HepG2 (cell line): ENCODE measurements at regions not wholly inside any gene's neighbourhood (a gene's known extent, or its start where the extent isn't known, plus 50 kb on each side); places are given as distances from the start of the nearest gene placed in this dataset.

Experiments
- ATAC-seq: fragments of 200-7000 bp; cut with Tn5 transposase; 3 replicates; pipeline ENCODE4 v1.9.1; 2020; ENCODE audit warnings: mild to moderate bottlenecking, moderate library complexity
- BruUV-seq: library from RNA; stranded (reverse); fragments of 400-500 nt; replicated peaks from 2 replicates; lab custom pipeline; 2021; lab: Mats Ljungman, UMichigan
- CTCF ChIA-PET: fragments of 300-600 bp; formaldehyde crosslinking; extraction: SDS; loops from one replicate; lab custom pipeline; 2021; ENCODE audit warnings: low total read pairs, inconsistent platforms, low intra/inter-chr PET ratio; lab: Yijun Ruan, JAX
- POLR2A ChIA-PET: fragments of 350-600 bp; sonication (Branson Sonifier 250); formaldehyde crosslinking; loops from one replicate; lab custom pipeline; 2020; ENCODE audit warnings: antibody characterized with exemption, inconsistent platforms; lab: Yijun Ruan, JAX
- DNase-seq: peaks from one replicate; pipeline ENCODE4 v3.0.0-alpha.2; 2015; ENCODE audit warnings: low spot score
- FAIRE-seq: peaks from 3 replicates; lab custom pipeline; 2011; peaks lifted over from hg19 to GRCh38; lab: Jason Lieb, UNC
- H2AFZ ChIP-seq: one replicate; pipeline ENCODE4 v1.6.1; 2011; ENCODE audit warnings: low read length, inconsistent platforms
- H3K27ac ChIP-seq: fragments of 300-600 bp; 3 replicates; pipeline ENCODE4 v1.8.0; 2011; ENCODE audit warnings: mixed run types, mild to moderate bottlenecking, mixed read lengths, low read length, inconsistent platforms; ENCODE audit not compliant: insufficient read depth; ENCODE audit errors: extremely low read length
- H3K27me3 ChIP-seq, 2 experiments: fragments of 200-600 bp in 1 of 2; 2 replicates in 1 of 2; 3 replicates in 1 of 2; pipeline versions ENCODE4 v1.6.0 to v1.8.0; 2011; ENCODE audit warnings: low read length in 2 of 2, mild to moderate bottlenecking in 2 of 2, moderate library complexity in 2 of 2, inconsistent platforms in 1 of 2; ENCODE audit not compliant: insufficient read depth in 2 of 2, control insufficient read depth in 1 of 2
- H3K36me3 ChIP-seq, 2 experiments: fragments of 200-600 bp in 1 of 2; replicated peaks in 1 of 2; 2 replicates in 1 of 2; 3 replicates in 1 of 2; pipeline versions ENCODE4 v1.5.1 to v1.8.0; 2011; ENCODE audit warnings: low read length in 2 of 2, inconsistent platforms in 1 of 2; ENCODE audit not compliant: insufficient read depth in 2 of 2, control insufficient read depth in 1 of 2
- H3K4me1 ChIP-seq: 2 replicates; pipeline ENCODE4 v1.5.1; 2012; ENCODE audit warnings: low read length, inconsistent platforms; ENCODE audit not compliant: insufficient read depth
- H3K4me2 ChIP-seq: 2 replicates; pipeline ENCODE4 v1.6.0; 2011; ENCODE audit warnings: low read depth, low read length, inconsistent platforms
- H3K4me3 ChIP-seq, 3 experiments: fragments of 200-600 bp in 1 of 3; sonication (generic), shearing (Covaris generic) in 1 of 3; replicated peaks in 1 of 3; 2 replicates each; pipeline ENCODE4 v1.5.1; 2011 to 2016; ENCODE audit warnings: low read length in 3 of 3, inconsistent platforms in 2 of 3, low read depth in 2 of 3, mild to moderate bottlenecking in 2 of 3, control low read depth in 1 of 3, mixed read lengths in 1 of 3; ENCODE audit not compliant: insufficient read depth in 1 of 3
- H3K79me2 ChIP-seq: one replicate; pipeline ENCODE4 v1.6.1; 2011; ENCODE audit warnings: low read length, inconsistent platforms; ENCODE audit not compliant: insufficient read depth
- H3K9ac ChIP-seq: 2 replicates; pipeline ENCODE4 v1.6.0; 2011; ENCODE audit warnings: mild to moderate bottlenecking, low read depth, low read length, inconsistent platforms; ENCODE audit not compliant: insufficient read depth
- H3K9me3 ChIP-seq: 2 replicates; pipeline ENCODE4 v1.5.1; 2012; ENCODE audit warnings: mild to moderate bottlenecking, low read length
- H4K20me1 ChIP-seq: 2 replicates; pipeline ENCODE4 v1.6.0; 2011; ENCODE audit warnings: inconsistent platforms, mild to moderate bottlenecking, low read length, moderate library complexity; ENCODE audit not compliant: insufficient read depth
- ATF1 ChIP-seq: IDR thresholded peaks from 2 replicates; pipeline ENCODE4 v1.6.1; 2016; ENCODE audit warnings: mild to moderate bottlenecking, control low read depth
- CCAR2 ChIP-seq: fragments of 200-400 bp; formaldehyde crosslinking; optimal IDR thresholded peaks from 2 replicates; pipeline ENCODE3; 2018; ENCODE audit warnings: low read depth, mild to moderate bottlenecking, low read length, moderate library complexity
- CHD2 ChIP-seq: IDR thresholded peaks from 2 replicates; pipeline ENCODE4 v1.6.1; 2011; ENCODE audit warnings: low read depth, low read length, improper control_type of control experiment
- DNMT1 ChIP-seq: sonication (generic); formaldehyde crosslinking; IDR thresholded peaks from 2 replicates; pipeline ENCODE4 v1.5.1; 2020; ENCODE audit warnings: mild to moderate bottlenecking, missing genetic modification reagents
- HDAC2 ChIP-seq: sonication (generic); formaldehyde crosslinking; IDR thresholded peaks from 2 replicates; pipeline ENCODE4 v1.4.0; 2020; ENCODE audit warnings: missing genetic modification reagents
- HIVEP1 ChIP-seq: sonication (generic); formaldehyde crosslinking; IDR thresholded peaks from 2 replicates; pipeline ENCODE4 v1.4.0; 2020; ENCODE audit warnings: mild to moderate bottlenecking, missing genetic modification reagents
- HNRNPK ChIP-seq: fragments of 200-400 bp; formaldehyde crosslinking; IDR thresholded peaks from 2 replicates; pipeline ENCODE4 v1.6.1; 2018; ENCODE audit warnings: low read length, low read depth, moderate library complexity, mild to moderate bottlenecking; ENCODE audit not compliant: poor library complexity, severe bottlenecking
- KLF9 ChIP-seq: IDR thresholded peaks from 2 replicates; pipeline ENCODE4 v1.6.1; 2016; ENCODE audit warnings: low read depth
- MTA1 ChIP-seq: sonication (generic); formaldehyde crosslinking; IDR thresholded peaks from 2 replicates; pipeline ENCODE4 v1.4.0; 2020; ENCODE audit warnings: missing genetic modification reagents, mild to moderate bottlenecking, borderline replicate concordance
- MYNN ChIP-seq: sonication (generic); formaldehyde crosslinking; IDR thresholded peaks from 2 replicates; pipeline ENCODE4 v1.4.0; 2020; ENCODE audit warnings: mild to moderate bottlenecking, low read depth, missing genetic modification reagents
- TBX3 ChIP-seq: fragments of 450-650 bp; IDR thresholded peaks from 2 replicates; pipeline ENCODE4 v1.6.1; 2017; ENCODE audit warnings: antibody characterized with exemption, mild to moderate bottlenecking, inconsistent platforms, borderline replicate concordance
- YY1 ChIP-seq: IDR thresholded peaks from 2 replicates; pipeline ENCODE4 v1.6.1; 2011; ENCODE audit warnings: low read length, low read depth, moderate library complexity, mild to moderate bottlenecking; ENCODE audit not compliant: insufficient read depth, insufficient replicate concordance
- ZNF251 ChIP-seq: sonication (generic); formaldehyde crosslinking; IDR thresholded peaks from 2 replicates; pipeline ENCODE4 v1.9.0; 2021; ENCODE audit warnings: mild to moderate bottlenecking, missing genetic modification reagents
- ZNF282 ChIP-seq: fragments of 450-650 bp; IDR thresholded peaks from 2 replicates; pipeline ENCODE4 v1.6.1; 2018; ENCODE audit not compliant: partially characterized antibody
- ZNF329 ChIP-seq: sonication (generic); formaldehyde crosslinking; IDR thresholded peaks from 2 replicates; pipeline ENCODE4 v1.9.0; 2021; ENCODE audit warnings: low read depth, mild to moderate bottlenecking, missing genetic modification reagents
- ZNF720 ChIP-seq: sonication (generic); formaldehyde crosslinking; IDR thresholded peaks from 2 replicates; pipeline ENCODE4 v1.4.0; 2020; ENCODE audit warnings: missing genetic modification reagents
- ZNF768 ChIP-seq: sonication (generic); formaldehyde crosslinking; IDR thresholded peaks from 2 replicates; pipeline ENCODE4 v1.4.0; 2020; ENCODE audit warnings: missing genetic modification reagents
- ZNF878 ChIP-seq: sonication (generic); formaldehyde crosslinking; IDR thresholded peaks from 2 replicates; pipeline ENCODE4 v1.8.1; 2023; ENCODE audit warnings: mild to moderate bottlenecking, missing genetic modification reagents, moderate library complexity
- WGBS: methylation state at CpG from one replicate; pipeline ENCODE4 v1.1.6; 2017; ENCODE audit warnings: low lambda C conversion rate; 5-methylcytosine and 5-hydroxymethylcytosine counted together
- in situ Hi-C: cut with HindIII; loops from 2 replicates; pipeline ENCODE4 v1.10.0; 2017; ENCODE audit warnings: low pct_unique_long_range_greater_than_20kb; ENCODE audit not compliant: extremely low pct_ligation_motif_present
- intact Hi-C: fragments of 100-400 bp; cut with micrococcal nuclease; formaldehyde crosslinking; loops from one replicate; pipeline ENCODE4 v1.10.0; 2022; ENCODE audit not compliant: unreplicated experiment
- TF ChIP-seq, protein P1 (sequence below): sonication (generic); formaldehyde crosslinking; IDR thresholded peaks from 2 replicates; pipeline ENCODE4 v1.8.0; 2022; ENCODE audit warnings: missing genetic modification reagents, low read depth, mild to moderate bottlenecking, borderline replicate concordance
- TF ChIP-seq, protein P2 (sequence below): sonication (generic); IDR thresholded peaks from 2 replicates; pipeline ENCODE4 v1.6.1; 2016; ENCODE audit warnings: low read depth, borderline replicate concordance
- TF ChIP-seq, protein P3 (sequence below): sonication (generic); formaldehyde crosslinking; IDR thresholded peaks from 2 replicates; pipeline ENCODE4 v1.4.0; 2020; ENCODE audit warnings: mild to moderate bottlenecking, missing genetic modification reagents

DNA sequence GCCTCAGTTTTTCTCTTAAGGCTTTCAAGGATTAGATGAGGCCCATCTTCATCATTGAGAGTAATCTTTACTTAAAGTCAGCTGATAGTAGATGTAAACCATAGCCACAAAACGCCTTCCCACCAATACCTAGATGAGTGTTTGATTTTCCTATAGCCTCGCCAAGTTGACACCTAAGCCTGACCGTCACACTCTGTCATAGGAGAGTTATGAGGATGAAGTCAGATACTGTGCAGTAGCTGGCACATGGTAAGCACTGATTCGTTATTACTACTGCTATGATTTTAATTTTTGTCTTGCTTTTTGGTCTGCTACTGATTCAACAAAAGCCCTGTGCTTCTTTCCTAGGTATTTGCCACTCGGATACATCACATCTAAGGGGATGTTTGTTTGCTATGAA, 395.5 kb downstream of the RPS6KC1 start:
- 34% methylated on average over 5 of the region's 5 CpGs for WGBS
- H3K79me2 ChIP-seq = no peaks in the 10 kb centered on the region
- no peak overlapping the region for H3K27ac ChIP-seq
- H3K4me2 ChIP-seq = no peak overlapping the region
- CTCF ChIA-PET = no interaction called here
- no peak for FAIRE-seq
- no TSS peak for BruUV-seq
- H3K9ac ChIP-seq = no peak overlapping the region
- no peak overlapping the region for H3K4me3 ChIP-seq
- H4K20me1 ChIP-seq = no peaks in the 10 kb centered on the region
- no peaks in the 10 kb centered on the region for H3K9me3 ChIP-seq
- in situ Hi-C loops = no loop called here
- no peak for DNase-seq
- H3K27me3 ChIP-seq = peaks cover 0 to 2% of the 10 kb centered on the region in 2 experiments; a peak in 3 of 5 replicates
- TF ChIP-seq ZNF768 (CRISPR knock-in tag) (no peak), DNMT1 (CRISPR knock-in tag) (no peak), CCAR2 (no peak), TBX3 (no peak), ZNF251 (CRISPR knock-in tag) (no peak)
- TF ChIP-seq, protein P1, sequence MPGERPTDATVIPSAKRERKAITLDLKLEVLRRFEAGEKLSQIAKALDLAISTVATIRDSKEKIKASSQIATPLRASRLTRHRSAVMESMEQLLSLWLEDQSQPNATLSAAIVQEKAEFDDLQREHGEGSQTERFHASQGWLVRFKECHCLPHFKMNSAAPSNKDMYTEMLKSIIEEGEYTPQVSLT (CRISPR knock-in tag) = no peak
- TF ChIP-seq, protein P2, sequence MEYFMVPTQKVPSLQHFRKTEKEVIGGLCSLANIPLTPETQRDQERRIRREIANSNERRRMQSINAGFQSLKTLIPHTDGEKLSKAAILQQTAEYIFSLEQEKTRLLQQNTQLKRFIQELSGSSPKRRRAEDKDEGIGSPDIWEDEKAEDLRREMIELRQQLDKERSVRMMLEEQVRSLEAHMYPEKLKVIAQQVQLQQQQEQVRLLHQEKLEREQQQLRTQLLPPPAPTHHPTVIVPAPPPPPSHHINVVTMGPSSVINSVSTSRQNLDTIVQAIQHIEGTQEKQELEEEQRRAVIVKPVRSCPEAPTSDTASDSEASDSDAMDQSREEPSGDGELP = no peak
- TF ChIP-seq, all 625 proteins: peak for 0
- no peaks in the 10 kb centered on the region for H3K36me3 ChIP-seq
- intact Hi-C loops = no loop called here
- POLR2A ChIA-PET = no interaction called here
- ATAC-seq = no peak
- no peaks in the 10 kb centered on the region for H3K4me1 ChIP-seq
- no peak overlapping the region for H2AFZ ChIP-seq

DNA sequence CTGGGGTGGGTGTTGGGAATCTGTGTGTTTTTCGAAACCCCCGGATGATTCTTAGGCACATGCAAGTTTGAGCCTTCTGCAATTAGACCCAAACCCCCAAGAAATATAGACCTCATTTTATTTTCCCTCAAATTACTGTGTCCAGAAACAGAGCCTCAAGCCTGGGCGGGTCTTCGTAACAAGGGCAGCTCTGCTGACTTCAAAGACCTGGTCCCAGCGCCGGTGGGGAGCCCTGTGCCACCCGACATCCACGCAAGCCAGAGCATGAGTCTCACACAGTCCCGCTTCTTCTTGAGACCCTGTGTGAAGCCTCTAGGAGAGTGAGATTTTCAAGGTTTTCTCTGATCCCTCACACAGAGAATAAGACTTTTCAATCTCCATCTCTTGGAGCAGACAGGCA, 397.3 kb downstream of the RPS6KC1 start:
- intact Hi-C loops = no loop called here
- no peak for TF ChIP-seq CHD2
- TF ChIP-seq ZNF329 (CRISPR knock-in tag) = no peak
- TF ChIP-seq ZNF282 = no peak
- TF ChIP-seq HNRNPK = no peak
- TF ChIP-seq MYNN = no peak
- TF ChIP-seq ZNF878 (CRISPR knock-in tag) = no peak
- TF ChIP-seq HIVEP1 = no peak
- no peak for TF ChIP-seq KLF9 (CRISPR knock-in tag)
- TF ChIP-seq MTA1 (CRISPR knock-in tag) = no peak
- TF ChIP-seq ATF1 = no peak
- no peak for TF ChIP-seq ZNF720 (CRISPR knock-in tag)
- TF ChIP-seq YY1 = no peak
- TF ChIP-seq, protein P3, sequence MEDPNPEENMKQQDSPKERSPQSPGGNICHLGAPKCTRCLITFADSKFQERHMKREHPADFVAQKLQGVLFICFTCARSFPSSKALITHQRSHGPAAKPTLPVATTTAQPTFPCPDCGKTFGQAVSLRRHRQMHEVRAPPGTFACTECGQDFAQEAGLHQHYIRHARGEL (CRISPR knock-in tag) = no peak
- no peak for TF ChIP-seq HDAC2 (CRISPR knock-in tag)

More for the DNA sequence above, 397.3 kb downstream of the RPS6KC1 start:
- no peak overlapping the region for H3K4me2 ChIP-seq
- POLR2A ChIA-PET = no interaction called here
- H3K79me2 ChIP-seq = no peaks in the 10 kb centered on the region
- ATAC-seq = no peak
- peaks cover 0 to 2% of the 10 kb centered on the region in 2 experiments; a peak in 3 of 5 replicates for H3K27me3 ChIP-seq
- BruUV-seq = no TSS peak
- peaks cover 12% of the 10 kb centered on the region; the same call in 1 of the 2 replicates for H3K4me1 ChIP-seq
- DNase-seq = no peak
- in situ Hi-C loops = no loop called here
- CTCF ChIA-PET = no interaction called here
- no peak overlapping the region for H3K4me3 ChIP-seq
- no peak overlapping the region for H2AFZ ChIP-seq
- WGBS = 82% methylated on average over 9 of the region's 9 CpGs
- FAIRE-seq = no peak
- H3K36me3 ChIP-seq = no peaks in the 10 kb centered on the region
- H3K9me3 ChIP-seq = no peaks in the 10 kb centered on the region
- H4K20me1 ChIP-seq = no peaks in the 10 kb centered on the region
- no peak overlapping the region for H3K9ac ChIP-seq
- no peak overlapping the region for H3K27ac ChIP-seq
